Lung (tissue), 11 donors: ENCODE measurements at regions not wholly inside any gene's neighbourhood (a gene's known extent, or its start where the extent isn't known, plus 50 kb on each side); places are given as distances from the start of the nearest gene placed in this dataset.

Experiments used
- ATAC-seq: fragments of 200-7000 bp; cut with Tn5 transposase; one replicate; pipeline ENCODE4 v1.9.1; 2020; ENCODE audit warnings: moderate number of reproducible peaks; ENCODE audit not compliant: insufficient read depth, low FRiP score
- DNase-seq, 3 donors: peaks; one replicate each; pipeline ENCODE4 v3.0.0-alpha.2; 2013 to 2017
- H3K27ac ChIP-seq, 2 donors: one replicate each; pipeline ENCODE4 v1.5.1; 2013; ENCODE audit warnings: mild to moderate bottlenecking in 2 of 2, moderate library complexity in 2 of 2, control low read depth in 1 of 2, inconsistent platforms in 1 of 2, low read depth in 1 of 2, low read length in 1 of 2
- H3K27me3 ChIP-seq, 3 donors: one replicate each; pipeline ENCODE4 v1.5.1; 2013; ENCODE audit warnings: low read length in 2 of 3; ENCODE audit not compliant: control insufficient read depth in 3 of 3, insufficient read depth in 3 of 3
- H3K36me3 ChIP-seq, 4 donors: one replicate each; pipeline ENCODE4 v1.5.1; 2013; ENCODE audit warnings: low read length in 4 of 4, mild to moderate bottlenecking in 1 of 4, moderate library complexity in 1 of 4; ENCODE audit not compliant: control insufficient read depth in 4 of 4, insufficient read depth in 4 of 4
- H3K4me1 ChIP-seq, 5 donors: one replicate each; pipeline ENCODE4 v1.5.1; 2013; ENCODE audit warnings: low read length in 5 of 5, mild to moderate bottlenecking in 2 of 5, moderate library complexity in 1 of 5; ENCODE audit not compliant: control insufficient read depth in 5 of 5, insufficient read depth in 5 of 5
- H3K4me3 ChIP-seq: one replicate; pipeline ENCODE4 v1.5.1; 2013; ENCODE audit warnings: mild to moderate bottlenecking, control low read depth, moderate library complexity
- H3K9ac ChIP-seq, 2 donors: one replicate each; pipeline ENCODE4 v1.5.1; 2013; ENCODE audit warnings: low read length in 2 of 2, control low read depth in 1 of 2; ENCODE audit not compliant: insufficient read depth in 1 of 2
- H3K9me3 ChIP-seq, 4 donors: one replicate each; pipeline ENCODE4 v1.5.1; 2013; ENCODE audit warnings: low read length in 3 of 4, mild to moderate bottlenecking in 1 of 4, moderate library complexity in 1 of 4; ENCODE audit not compliant: control insufficient read depth in 4 of 4, insufficient read depth in 3 of 4
- CTCF ChIP-seq: IDR thresholded peaks from 2 replicates; pipeline ENCODE4 v1.5.1; 2012; ENCODE audit warnings: mild to moderate bottlenecking; ENCODE audit errors: control extremely low read depth, extremely low read depth
- WGBS, 2 donors: extraction: QIAGEN DNeasy Blood & Tissue Kit; methylation state at CpG; one replicate each; pipeline ENCODE4 v1.1.7; 2013; 5-methylcytosine and 5-hydroxymethylcytosine counted together
- donor health status: control.
- donor health status: control.
- donor health status: Bipolar disorder and iron deficiency.
- donor health status: healthy.
- donor health status: DM: yes; HTN: yes; CAD: no.

- H3K9ac ChIP-seq, result no peak overlapping the region
- H3K36me3 ChIP-seq, result no peaks in the 10 kb centered on the region
- 63 to 69% methylated on average over 8 of the region's 8 CpGs for WGBS, 2 donors
- no peak for TF ChIP-seq CTCF
- H3K9me3 ChIP-seq, result peaks cover 0 to 3% (median 0%) of the 10 kb centered on the region in 4 donors
- H3K27ac ChIP-seq, result no peak overlapping the region
- DNase-seq, result peak in 1 of 3 donors; percentile 11
- H3K27me3 ChIP-seq, result no peaks in the 10 kb centered on the region
- H3K4me3 ChIP-seq, result no peak overlapping the region
- H3K4me1 ChIP-seq, result no peaks in the 10 kb centered on the region
- no peak for ATAC-seq
Observed at GRCh38 chr2:88329815-88330603, 122.5 kb downstream of the FOXI3 start.

DNA sequence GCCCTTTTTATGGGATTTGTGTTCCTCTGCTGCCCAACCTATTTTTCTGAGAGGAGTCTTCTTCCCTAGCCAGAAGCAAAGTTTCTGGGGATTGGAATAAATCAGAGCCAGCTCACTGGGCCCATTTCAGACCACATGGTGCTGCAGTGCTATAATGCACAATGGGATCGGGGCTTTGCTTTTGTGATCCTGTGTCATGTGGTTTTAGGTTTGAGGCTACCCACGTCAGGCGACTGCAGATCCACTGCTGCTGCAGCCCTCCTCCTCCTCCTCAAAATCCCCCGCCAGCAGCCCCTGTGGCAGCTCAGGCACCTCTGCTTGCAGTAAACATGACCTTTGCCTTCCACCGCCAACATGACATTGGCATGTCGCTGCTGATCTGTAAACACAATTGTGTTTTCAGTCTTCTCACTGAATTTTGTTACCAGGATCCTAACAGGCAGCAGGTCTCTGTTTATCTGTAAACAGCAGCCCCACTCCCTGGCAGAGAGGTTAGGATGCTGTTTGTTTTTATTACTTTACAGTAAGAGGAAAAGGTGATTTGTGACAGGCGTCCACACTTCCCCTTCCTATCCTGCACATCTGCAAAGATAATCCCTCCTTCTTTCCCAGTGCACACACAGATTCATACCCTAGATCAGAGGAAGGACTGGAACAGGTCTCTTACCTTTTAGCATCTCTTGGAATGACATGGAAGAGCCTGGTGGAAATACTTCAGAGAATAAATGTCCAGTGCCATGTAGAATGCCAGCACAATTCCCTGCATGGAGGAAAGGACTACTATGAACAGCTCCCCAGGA, 130.8 kb downstream of the FOXI3 start:
- TF ChIP-seq CTCF, result no peak
- no peaks in the 10 kb centered on the region for H3K36me3 ChIP-seq
- H3K27ac ChIP-seq, result no peak overlapping the region
- 41 to 47% methylated on average over 7 of the region's 7 CpGs for WGBS, 2 donors
- no peak overlapping the region for H3K4me3 ChIP-seq
- no peak for ATAC-seq
- H3K9ac ChIP-seq, result no peak overlapping the region
- no peaks in the 10 kb centered on the region for H3K4me1 ChIP-seq
- H3K9me3 ChIP-seq, result no peaks in the 10 kb centered on the region
- no peaks in the 10 kb centered on the region for H3K27me3 ChIP-seq
- no peak for DNase-seq

- Histone ChIP-seq H3K36me3 (no peaks in the 10 kb centered on the region), H3K4me3 (no peak overlapping the region), H3K27ac (no peak overlapping the region), H3K4me1 (no peaks in the 10 kb centered on the region), H3K9ac (no peak overlapping the region), H3K27me3 (no peaks in the 10 kb centered on the region), H3K9me3 (no peaks in the 10 kb centered on the region)
- WGBS, 2 donors, result 78 to 79% methylated on average over 2 of the region's 2 CpGs
- no peak for ATAC-seq
- no peak for TF ChIP-seq CTCF
- no peak for DNase-seq
Observed at GRCh38 chr2:88320076-88320773, 132.3 kb downstream of the FOXI3 start.
